K562 (cell line): ENCODE measurements at regions not wholly inside any gene's neighbourhood (a gene's known extent, or its start where the extent isn't known, plus 50 kb on each side); places are given as distances from the start of the nearest gene placed in this dataset.

Experiments used
- ARNT ChIP-seq, 2 experiments: fragments of 450-650 bp; IDR thresholded peaks; 2 replicates each; pipeline ENCODE4 v1.6.1; 2016; ENCODE audit warnings: mild to moderate bottlenecking in 1 of 2
- CBX8 ChIP-seq: fragments of 200-600 bp; sonication (generic); IDR thresholded peaks from 2 replicates; pipeline ENCODE4 v1.6.1; 2012; ENCODE audit warnings: borderline replicate concordance, mixed run types, low read depth, mild to moderate bottlenecking, moderate library complexity, mixed read lengths, low read length, control low read depth, inconsistent platforms; ENCODE audit not compliant: poor library complexity, severe bottlenecking; ENCODE audit errors: extremely low read depth
- COPS2 ChIP-seq: fragments of 450-650 bp; conservative IDR thresholded peaks from 2 replicates; pipeline ENCODE4 v1.6.1; 2016; ENCODE audit warnings: mild to moderate bottlenecking, moderate library complexity
- CREB5 ChIP-seq: fragments of 250-450 bp; sonication (Bioruptor Pico); IDR thresholded peaks from 2 replicates; pipeline ENCODE4 v1.5.0; 2020; ENCODE audit warnings: mild to moderate bottlenecking
- CXXC5 ChIP-seq: fragments of 250-450 bp; sonication (Bioruptor Pico); IDR thresholded peaks from 2 replicates; pipeline ENCODE4 v1.8.0; 2022; ENCODE audit warnings: inconsistent platforms, mild to moderate bottlenecking, moderate library complexity
- ELF2 ChIP-seq: fragments of 250-450 bp; sonication (Bioruptor Pico); IDR thresholded peaks from 2 replicates; pipeline ENCODE4 v1.5.0; 2021; ENCODE audit warnings: mild to moderate bottlenecking
- JUND ChIP-seq, 2 experiments: IDR thresholded peaks; 2 replicates in 1 of 2; 3 replicates in 1 of 2; pipeline ENCODE4 v1.6.1; 2011; ENCODE audit warnings: borderline replicate concordance in 2 of 2, low read depth in 2 of 2, low read length in 2 of 2, improper control_type of control experiment in 1 of 2, missing biosample characterization in 1 of 2, missing genetic modification characterization in 1 of 2, missing genetic modification reagents in 1 of 2
- KAT7 ChIP-seq: sonication (generic); formaldehyde crosslinking; IDR thresholded peaks from 2 replicates; pipeline ENCODE4 v1.8.0; 2022; ENCODE audit warnings: missing genetic modification reagents, mild to moderate bottlenecking, borderline replicate concordance
- MAFK ChIP-seq: IDR thresholded peaks from 2 replicates; pipeline ENCODE4 v1.6.1; 2011; ENCODE audit warnings: low read length, improper control_type of control experiment
- MYC ChIP-seq, 2 experiments: fragments of 250-450 bp in 1 of 2; sonication (Bioruptor Pico) in 1 of 2; IDR thresholded peaks; 2 replicates each; pipeline versions ENCODE4 v1.5.1 to v1.6.1; 2012 to 2021; ENCODE audit warnings: low read depth in 2 of 2, borderline replicate concordance in 1 of 2, improper control_type of control experiment in 1 of 2, low read length in 1 of 2, mild to moderate bottlenecking in 1 of 2, moderate library complexity in 1 of 2
- RNF2 ChIP-seq: sonication (generic); IDR thresholded peaks from 2 replicates; pipeline ENCODE4 v1.6.1; 2016
- TCFL5 ChIP-seq: fragments of 250-450 bp; sonication (Bioruptor Pico); conservative IDR thresholded peaks from 2 replicates; pipeline ENCODE4 v1.6.1; 2021; ENCODE audit warnings: mild to moderate bottlenecking, moderate library complexity, matching md5 sums
- ZBTB26 ChIP-seq: fragments of 450-650 bp; formaldehyde crosslinking; IDR thresholded peaks from 2 replicates; pipeline ENCODE4 v1.4.0; 2022; ENCODE audit warnings: missing genetic modification characterization
- ZNF740 ChIP-seq, 3 experiments: fragments of 200-800 bp in 1 of 3; sonication (Bioruptor generic) in 1 of 3; sonication (generic) in 1 of 3; formaldehyde crosslinking in 1 of 3; IDR thresholded peaks; 2 replicates each; pipeline versions ENCODE4 v1.6.1 to v1.8.0; 2016 to 2022; ENCODE audit warnings: mild to moderate bottlenecking in 2 of 3, missing compliant biosample characterization in 2 of 3, missing genetic modification characterization in 2 of 3, missing genetic modification reagents in 1 of 3
- ZNF76 ChIP-seq: fragments of 250-450 bp; sonication (Bioruptor Pico); IDR thresholded peaks from 2 replicates; pipeline ENCODE4 v1.4.0; 2020; ENCODE audit warnings: mild to moderate bottlenecking, moderate library complexity, borderline replicate concordance
- TF ChIP-seq, protein P1 (sequence below): sonication (generic); IDR thresholded peaks from 2 replicates; pipeline ENCODE4 v1.6.1; 2016
- TF ChIP-seq, protein P2 (sequence below): fragments of 250-450 bp; sonication (Bioruptor Pico); IDR thresholded peaks from 2 replicates; pipeline ENCODE4 v1.8.0; 2021; ENCODE audit warnings: mild to moderate bottlenecking, moderate library complexity

DNA sequence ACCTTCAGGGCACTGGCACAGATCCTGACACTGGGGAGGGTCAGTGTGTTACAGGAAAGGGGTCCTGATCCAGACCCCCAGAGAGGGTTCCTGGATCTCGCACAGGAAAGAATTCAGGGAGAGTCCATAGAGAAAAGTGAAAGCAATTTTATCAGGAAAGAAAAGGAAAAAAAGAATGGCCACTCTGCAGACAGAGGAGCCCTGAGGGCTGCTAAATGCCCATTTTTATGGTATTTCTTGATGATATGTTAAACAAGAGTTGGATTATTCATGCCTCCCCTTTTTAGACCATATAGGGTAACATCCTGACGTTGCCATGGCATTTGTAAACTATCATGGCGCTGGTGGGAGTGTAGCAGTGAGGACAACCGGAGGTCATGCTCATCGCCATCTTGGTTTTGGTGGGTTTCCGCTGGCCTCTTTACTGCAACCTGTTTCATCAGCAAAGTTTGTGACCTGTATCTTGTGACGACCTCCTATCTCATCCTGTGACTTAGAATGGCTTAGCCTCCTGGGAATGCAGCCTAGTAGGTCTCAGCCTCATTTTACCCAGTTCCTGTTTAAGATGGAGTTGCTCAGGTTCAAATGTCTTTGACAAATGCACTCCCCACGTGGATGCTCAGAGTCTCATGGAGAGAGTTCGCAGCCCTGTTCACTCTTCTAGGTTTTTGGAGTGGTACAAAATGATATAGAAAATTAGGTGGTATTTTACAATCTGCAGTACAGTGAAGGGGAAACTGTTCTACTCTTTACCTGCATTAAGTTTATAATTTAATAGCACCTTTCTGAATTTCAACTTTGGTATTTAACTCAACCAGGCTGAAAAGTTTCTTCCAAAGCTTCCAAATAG is 1363.7 kb upstream of the TMEM132C start (continued):
- TF ChIP-seq CREB5 (CRISPR knock-in tag) = peak; percentile 78; the same call in 1 of the 2 replicates
- TF ChIP-seq ELF2 = peak; percentile 79
- TF ChIP-seq ZBTB26 (CRISPR knock-in tag) = peak; percentile 94; the same call in 1 of the 2 replicates
- TF ChIP-seq CXXC5 (CRISPR knock-in tag) = peak; percentile 98
- no peak for TF ChIP-seq CBX8
- no peak for TF ChIP-seq RNF2
- no peak for TF ChIP-seq MYC (IDR thresholded peaks at IDR 0.05; ENCODE audit: low read depth, low read length)
- TF ChIP-seq MYC (CRISPR knock-in tag; IDR thresholded peaks at IDR 0.05; ENCODE audit: borderline replicate concordance, low read depth) = peak; percentile 82; the same call in 1 of the 2 replicates
- TF ChIP-seq KAT7 (CRISPR knock-in tag) = no peak
- TF ChIP-seq, protein P1, sequence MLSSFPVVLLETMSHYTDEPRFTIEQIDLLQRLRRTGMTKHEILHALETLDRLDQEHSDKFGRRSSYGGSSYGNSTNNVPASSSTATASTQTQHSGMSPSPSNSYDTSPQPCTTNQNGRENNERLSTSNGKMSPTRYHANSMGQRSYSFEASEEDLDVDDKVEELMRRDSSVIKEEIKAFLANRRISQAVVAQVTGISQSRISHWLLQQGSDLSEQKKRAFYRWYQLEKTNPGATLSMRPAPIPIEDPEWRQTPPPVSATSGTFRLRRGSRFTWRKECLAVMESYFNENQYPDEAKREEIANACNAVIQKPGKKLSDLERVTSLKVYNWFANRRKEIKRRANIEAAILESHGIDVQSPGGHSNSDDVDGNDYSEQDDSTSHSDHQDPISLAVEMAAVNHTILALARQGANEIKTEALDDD = no peak
- no peak for TF ChIP-seq JUND (IDR thresholded peaks at IDR 0.05; ENCODE audit: borderline replicate concordance, low read depth, low read length)
- TF ChIP-seq JUND (tag; IDR thresholded peaks at IDR 0.05; ENCODE audit: borderline replicate concordance, low read depth, low read length) = peak; percentile 41; the same call in 2 of the 3 replicates
- TF ChIP-seq, protein P2, sequence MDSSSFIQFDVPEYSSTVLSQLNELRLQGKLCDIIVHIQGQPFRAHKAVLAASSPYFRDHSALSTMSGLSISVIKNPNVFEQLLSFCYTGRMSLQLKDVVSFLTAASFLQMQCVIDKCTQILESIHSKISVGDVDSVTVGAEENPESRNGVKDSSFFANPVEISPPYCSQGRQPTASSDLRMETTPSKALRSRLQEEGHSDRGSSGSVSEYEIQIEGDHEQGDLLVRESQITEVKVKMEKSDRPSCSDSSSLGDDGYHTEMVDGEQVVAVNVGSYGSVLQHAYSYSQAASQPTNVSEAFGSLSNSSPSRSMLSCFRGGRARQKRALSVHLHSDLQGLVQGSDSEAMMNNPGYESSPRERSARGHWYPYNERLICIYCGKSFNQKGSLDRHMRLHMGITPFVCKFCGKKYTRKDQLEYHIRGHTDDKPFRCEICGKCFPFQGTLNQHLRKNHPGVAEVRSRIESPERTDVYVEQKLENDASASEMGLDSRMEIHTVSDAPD (CRISPR knock-in tag) = peak; percentile 88
- TF ChIP-seq ZNF740 (CRISPR knock-in tag; IDR thresholded peaks at IDR 0.05) = no peak
- TF ChIP-seq ZNF740 (tag; IDR thresholded peaks at IDR 0.05) = peak in 1 of 2 experiments; percentile 95; a peak in 2 of 4 replicates
- no peak for TF ChIP-seq COPS2
- TF ChIP-seq ZNF76 = peak; percentile 97
- TF ChIP-seq ARNT (IDR thresholded peaks at IDR 0.05) = no peak
- peak; percentile 99 for TF ChIP-seq TCFL5 (CRISPR knock-in tag)
- no peak for TF ChIP-seq MAFK
